GM19438 (cell line): ENCODE measurements at regions not wholly inside any gene's neighbourhood (a gene's known extent, or its start where the extent isn't known, plus 50 kb on each side); places are given as distances from the start of the nearest gene placed in this dataset.

Source experiments
- ATAC-seq: cut with Tn5 transposase; IDR thresholded peaks from one replicate; pipeline ENCODE4 v1.9.1; 2021; ENCODE audit warnings: low read depth; ENCODE audit not compliant: unreplicated experiment

DNA sequence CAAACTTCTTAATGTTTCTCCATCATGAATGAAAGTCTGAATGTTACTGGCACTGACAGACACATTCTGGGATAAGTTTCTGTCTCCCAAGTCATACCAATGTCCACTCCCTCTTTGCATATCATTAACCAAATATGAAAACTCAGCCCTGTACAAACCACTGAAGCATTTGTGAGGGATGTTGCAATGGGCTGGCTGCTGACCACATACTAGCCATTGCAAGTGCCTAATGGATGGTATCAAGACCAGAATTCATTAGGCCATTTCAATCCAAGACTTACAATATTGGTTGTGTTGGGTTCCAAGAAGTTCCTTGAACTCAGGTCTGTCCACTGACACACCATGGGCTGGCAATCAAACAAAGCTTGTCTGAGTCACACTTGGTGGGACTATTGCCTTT lies 73.8 kb downstream of the CBLN2 start:
- ATAC-seq, result no peak

GRCh38 chr18:72468021-72468710 lies 76.0 kb downstream of the CBLN2 start:
- no peak for ATAC-seq

GRCh38 chr18:72460210-72460680 lies 83.9 kb downstream of the CBLN2 start:
- ATAC-seq, result no peak

- ATAC-seq, result no peak
Measured at GRCh38 chr18:72458271-72458670, 85.9 kb downstream of the CBLN2 start.

- no peak for ATAC-seq
Measured at GRCh38 chr18:72456802-72457201, 87.3 kb downstream of the CBLN2 start.

GRCh38 chr18:72452328-72452727 lies 91.8 kb downstream of the CBLN2 start:
- ATAC-seq, result no peak

DNA sequence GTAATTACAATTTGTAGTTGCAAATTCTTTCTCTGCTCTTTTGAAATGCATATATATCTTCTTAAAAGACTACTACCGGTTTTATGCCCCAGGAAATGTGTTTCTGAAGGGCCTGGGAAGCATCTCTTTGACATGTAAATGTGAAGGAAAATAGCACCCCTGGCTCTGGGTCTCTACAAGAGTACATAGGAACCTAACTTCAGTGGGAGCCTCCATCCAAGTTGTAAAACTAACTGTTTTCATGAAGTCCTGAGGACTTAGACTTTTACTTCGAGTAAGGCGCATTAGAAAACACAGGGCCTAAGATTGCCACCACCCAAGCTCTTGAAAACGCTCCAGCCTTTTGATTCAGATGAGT lies 99.4 kb downstream of the CBLN2 start:
- no peak for ATAC-seq

DNA sequence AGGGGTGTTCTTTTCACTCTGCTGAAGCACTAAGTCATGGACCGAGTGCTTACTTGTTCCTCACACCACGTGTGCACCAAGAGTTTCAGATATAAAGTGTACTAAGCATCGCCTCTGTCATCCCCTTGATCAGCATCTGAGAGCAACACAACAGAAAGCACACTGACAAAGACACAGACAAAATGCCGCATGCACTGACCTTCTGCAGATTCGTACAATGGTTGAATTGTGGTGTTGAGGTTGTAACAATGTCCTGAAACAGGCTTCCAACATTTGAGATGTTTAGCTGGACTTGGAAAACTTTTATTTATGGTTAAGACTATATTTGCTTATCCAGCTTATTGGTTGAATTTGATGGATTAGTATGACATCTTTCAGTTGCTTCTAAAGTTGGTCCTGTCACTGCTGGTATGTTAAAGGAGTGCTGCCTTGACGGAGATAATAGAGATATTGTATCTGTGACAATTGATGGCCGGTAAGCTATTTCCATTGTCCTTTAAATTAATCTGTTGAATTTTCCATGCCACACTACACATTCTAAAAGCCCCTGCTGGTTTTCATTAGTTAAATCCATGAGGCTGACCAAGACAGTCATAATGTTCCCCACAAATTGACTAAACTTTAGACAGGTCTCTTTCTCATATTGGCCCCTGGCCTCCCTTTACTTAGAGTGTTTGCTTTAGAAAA lies 99.9 kb downstream of the CBLN2 start:
- ATAC-seq, result no peak

DNA sequence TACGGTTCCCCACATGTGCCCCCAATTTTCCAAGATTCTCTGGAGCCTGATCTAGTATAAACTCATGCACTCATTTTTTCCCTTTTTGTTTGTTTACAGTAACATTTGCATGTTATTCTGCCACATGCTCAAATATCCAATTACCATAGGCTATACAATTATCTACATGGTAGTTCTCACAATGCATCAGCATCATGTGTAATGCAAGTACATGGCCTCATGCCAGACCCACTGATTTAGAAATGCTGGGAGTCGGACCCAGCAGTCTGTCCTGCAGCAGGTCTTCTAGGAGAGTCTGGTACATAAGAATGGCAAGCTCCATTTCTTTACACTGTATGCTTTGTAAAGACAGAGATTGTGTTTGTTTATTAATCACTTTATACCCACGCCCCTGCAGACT lies 107.7 kb downstream of the CBLN2 start:
- no peak for ATAC-seq

- no peak for ATAC-seq
Measured at GRCh38 chr18:72433756-72434155, 110.4 kb downstream of the CBLN2 start.

- no peak for ATAC-seq
Measured at GRCh38 chr18:72427721-72428120, 116.4 kb downstream of the CBLN2 start.

DNA sequence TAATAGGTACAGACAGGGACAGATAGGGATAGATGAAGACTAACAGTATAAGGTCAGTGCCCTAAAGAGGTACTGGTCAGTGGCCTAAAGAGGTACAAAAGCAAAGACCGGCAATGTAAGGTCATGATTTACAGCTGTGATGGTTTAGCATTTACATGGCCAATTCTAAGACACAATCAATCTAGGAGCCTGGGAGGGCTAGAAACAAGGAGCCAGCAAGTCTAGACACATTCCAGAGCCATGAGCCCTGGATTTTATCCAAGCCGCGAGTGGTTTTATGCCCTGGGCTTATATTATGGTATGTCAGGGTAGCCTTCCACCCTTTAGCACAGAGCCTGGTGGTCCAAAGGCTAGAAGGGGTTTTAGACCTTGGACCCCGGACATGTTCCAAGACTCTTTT lies 124.2 kb downstream of the CBLN2 start:
- no peak for ATAC-seq

- no peak for ATAC-seq
Measured at GRCh38 chr18:72412927-72413326, 131.2 kb downstream of the CBLN2 start.

DNA sequence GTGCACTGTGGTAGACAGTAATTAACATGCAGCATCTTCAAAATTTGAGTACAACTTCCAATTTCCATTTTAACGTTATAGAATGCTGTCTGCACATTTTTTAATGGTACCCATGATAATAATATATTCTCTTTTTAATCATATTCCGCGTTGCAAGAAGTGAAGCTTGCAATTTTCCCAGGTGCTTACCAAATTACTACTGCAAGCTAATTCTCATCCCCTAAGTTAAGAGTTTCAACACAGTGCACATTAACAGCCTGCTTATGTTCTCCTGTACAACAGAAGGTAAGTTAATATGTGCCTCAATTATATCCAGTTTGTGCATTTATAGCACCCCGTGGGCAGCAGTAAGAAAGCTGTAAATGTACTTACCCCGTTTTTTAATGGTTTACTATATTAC lies 132.9 kb downstream of the CBLN2 start:
- no peak for ATAC-seq

- ATAC-seq, result no peak
Measured at GRCh38 chr18:72410399-72410798, 133.7 kb downstream of the CBLN2 start.

DNA sequence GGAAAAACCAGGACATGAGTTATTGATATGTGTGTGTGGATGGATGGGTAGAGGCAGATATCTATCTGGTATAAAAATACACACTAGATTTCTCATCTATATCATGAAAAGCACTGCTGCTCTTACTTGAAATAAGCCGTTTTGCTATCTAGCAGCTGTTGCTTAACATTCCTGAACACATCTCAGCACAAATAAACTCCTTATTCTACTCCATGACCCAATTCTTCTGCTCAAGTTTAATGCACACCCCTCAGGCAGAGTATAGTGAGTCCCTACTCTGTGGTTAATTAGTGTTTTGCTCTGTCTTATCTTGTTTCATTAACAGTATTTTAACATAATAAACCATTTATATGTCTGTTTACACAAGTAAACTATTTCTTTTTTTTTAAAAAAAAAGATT lies 134.2 kb downstream of the CBLN2 start:
- no peak for ATAC-seq

DNA sequence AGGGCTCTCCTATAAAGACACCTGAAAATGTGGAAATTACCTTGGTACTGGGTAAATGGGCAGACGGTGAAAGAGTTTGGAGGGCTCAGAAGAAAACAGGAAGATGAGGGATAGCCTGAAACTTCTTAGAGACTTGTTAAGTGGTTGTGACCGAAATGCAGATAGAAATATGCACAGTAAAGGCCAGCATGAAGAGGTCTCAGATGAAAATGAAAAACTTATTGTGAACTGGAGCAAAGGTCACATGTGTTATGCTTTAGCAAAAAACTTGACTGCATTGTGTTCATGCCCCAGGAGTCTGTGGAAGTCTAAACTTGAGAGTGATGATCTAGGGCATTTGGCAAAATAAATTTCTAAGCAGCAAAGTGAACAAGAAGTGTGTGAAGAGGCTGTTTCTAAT lies 137.1 kb downstream of the CBLN2 start:
- ATAC-seq, result no peak

DNA sequence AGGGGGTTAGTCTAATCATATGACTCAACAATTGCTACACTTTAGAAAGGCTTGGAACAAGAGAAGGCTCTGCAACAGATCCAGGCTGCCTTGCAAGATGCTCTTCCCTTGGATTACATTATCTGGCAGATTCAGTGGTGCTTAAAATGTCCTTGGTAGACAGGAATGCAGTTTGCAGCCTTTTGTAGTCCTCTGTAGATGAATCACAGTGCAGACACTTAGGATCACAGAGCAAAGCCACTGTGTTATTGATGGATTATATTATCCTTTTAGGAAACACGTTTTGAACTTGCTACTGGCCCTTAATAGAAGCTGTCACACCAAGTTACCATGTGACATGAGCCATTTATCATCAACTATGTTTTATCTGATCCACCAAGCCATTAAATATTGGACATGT lies 152.2 kb downstream of the CBLN2 start:
- ATAC-seq, result no peak

DNA sequence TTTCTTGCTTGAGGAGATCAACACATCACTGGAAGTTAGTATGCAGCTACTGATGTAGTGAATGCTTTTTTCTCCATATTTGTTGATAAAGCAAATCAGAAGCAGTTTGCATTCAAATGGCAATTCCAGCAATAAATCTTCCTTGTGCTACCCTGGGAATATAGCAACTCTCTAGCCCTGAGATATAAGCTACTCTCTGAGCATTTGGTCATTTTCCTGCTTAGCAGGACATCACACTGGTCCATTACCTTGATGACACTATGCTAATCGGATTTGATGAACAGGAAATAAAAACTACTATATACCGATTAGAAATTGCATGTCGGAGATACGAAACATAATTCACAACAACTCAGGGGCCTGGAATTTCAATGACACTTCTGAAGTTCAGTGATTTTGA lies 152.7 kb downstream of the CBLN2 start:
- ATAC-seq, result no peak

DNA sequence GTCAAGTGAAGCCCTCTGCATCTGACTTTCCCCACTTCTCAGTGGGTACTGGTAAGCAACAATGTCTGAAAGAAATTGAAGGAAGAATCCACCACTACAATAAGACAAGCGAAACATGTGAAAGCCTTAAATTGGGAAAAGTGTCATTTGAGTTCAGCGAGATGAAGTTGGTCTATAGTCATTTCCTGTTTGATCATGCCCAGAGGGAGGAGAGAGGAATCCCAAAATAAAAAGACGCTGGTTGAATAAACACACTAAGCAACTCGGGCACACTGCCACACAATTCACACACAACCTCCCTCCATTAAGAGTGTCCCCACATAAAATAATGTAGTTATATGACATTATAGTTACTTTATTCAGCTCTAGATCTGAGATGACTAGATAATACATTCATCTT lies 166.1 kb downstream of the CBLN2 start:
- no peak for ATAC-seq

- ATAC-seq, result no peak
Measured at GRCh38 chr18:72376256-72376655, 167.9 kb downstream of the CBLN2 start.

GRCh38 chr18:72375618-72376017 lies 168.5 kb downstream of the CBLN2 start:
- ATAC-seq, result no peak
